Hepatic stellate cell (primary cell): ENCODE measurements at regions not wholly inside any gene's neighbourhood (a gene's known extent, or its start where the extent isn't known, plus 50 kb on each side); places are given as distances from the start of the nearest gene placed in this dataset.

Experiments used
- DNase-seq: peaks from one replicate; pipeline ENCODE4 v3.0.0; 2011; ENCODE audit warnings: low spot score

DNA sequence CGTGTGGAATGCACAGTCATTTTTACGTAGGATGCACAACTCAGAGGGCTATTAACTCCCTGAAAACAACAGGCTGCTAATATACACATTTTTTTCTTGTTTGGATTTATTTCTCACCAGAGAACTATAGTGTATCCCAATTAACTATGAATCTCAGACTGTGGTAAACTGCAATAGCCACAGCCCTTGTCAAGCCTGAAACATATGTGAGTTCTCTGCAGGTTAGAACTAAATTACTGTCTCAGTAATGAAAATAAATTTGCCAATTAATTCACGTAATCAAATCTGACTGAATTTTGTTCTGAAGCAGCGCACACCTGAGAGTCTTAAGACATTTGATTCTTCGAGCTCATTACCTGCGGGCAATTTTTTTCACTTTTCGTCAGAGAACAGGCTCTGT lies 318.6 kb downstream of the PMP22 start:
- DNase-seq: no peak

DNA sequence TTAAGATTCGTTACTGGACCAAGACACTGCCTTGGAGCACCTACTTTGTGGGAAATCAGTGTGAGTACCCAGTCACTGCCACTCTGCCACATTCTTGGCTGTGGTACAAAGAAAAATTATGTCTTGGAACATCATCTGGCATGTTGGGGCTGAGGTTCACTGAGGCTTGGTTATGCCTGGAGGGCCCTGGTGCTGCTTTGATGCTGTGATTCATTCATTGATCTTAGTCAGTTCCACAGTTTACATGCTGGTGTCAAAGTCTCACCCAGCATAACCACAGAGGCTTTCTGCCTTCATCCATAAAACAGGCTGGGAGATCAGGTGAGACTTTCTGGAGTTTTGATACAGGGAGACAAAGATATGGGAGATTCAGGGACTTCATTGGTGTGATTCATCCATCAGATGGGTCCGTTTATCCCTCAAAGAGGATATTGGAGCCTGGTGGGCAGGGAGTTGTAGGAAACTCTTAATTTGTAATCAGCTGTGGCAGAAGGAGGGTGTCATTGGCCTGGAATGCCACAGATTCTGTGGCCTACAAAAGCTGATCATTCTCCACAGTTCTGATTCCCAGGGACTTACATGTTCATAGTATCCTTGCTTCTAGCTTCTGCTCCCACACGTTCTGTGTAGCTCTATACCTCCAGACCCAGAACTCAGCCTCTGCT lies 322.5 kb downstream of the PMP22 start:
- no peak for DNase-seq

DNA sequence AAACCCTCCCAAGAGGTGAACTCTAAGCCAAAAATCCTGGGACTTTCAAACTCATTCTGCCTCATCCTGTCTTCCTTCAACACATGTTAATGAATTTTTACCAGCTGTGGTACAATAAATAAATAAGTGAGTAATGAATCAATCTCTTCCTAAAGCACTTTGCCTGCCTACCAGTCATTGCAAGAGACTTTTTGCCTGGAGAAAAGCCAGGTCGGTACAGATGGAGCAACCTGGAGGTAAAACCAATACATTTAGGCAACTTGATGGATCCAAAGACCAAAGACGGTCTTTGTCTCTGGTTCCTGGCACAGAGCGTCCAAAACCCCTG lies 324.2 kb downstream of the PMP22 start:
- no peak for DNase-seq

DNA sequence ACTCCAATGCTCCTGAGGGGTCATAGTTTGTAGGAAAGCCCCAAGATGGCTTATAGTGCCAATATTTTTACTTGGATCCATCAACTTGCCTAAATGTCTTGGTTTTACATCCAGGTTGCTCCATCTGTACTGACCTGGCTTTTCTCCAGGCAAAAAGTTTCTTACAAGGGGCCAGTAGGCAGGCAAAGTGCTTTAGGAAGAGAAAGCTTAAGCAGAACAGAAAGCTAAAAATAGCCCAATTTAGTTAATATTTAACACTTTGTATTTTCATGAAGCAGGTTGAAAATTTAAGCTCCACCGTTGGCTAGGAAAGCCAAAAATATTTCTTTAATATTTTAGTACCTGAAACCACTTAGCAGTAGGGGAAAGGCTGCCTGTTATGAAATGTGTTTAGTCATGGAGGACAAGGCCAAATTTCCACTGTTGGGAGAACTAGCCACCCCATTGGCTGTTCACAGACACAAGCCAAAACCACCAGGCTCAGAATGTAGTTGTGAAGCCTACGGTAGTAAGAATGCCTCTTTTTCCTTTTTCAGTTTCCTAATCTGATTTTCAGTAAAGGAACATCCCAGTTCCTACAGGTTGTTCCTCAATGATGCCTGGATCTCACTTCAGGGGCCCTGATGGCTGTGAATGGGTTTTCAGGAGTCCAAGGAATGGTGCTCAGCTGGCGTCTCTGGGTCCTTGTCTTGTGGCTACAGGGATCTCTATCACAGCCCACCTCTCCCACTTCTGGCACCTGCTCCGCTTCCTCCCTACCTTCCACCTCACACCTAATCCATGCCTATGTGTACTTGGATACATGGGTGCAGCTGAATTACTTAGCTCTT lies 324.8 kb downstream of the PMP22 start:
- no peak for DNase-seq

DNA sequence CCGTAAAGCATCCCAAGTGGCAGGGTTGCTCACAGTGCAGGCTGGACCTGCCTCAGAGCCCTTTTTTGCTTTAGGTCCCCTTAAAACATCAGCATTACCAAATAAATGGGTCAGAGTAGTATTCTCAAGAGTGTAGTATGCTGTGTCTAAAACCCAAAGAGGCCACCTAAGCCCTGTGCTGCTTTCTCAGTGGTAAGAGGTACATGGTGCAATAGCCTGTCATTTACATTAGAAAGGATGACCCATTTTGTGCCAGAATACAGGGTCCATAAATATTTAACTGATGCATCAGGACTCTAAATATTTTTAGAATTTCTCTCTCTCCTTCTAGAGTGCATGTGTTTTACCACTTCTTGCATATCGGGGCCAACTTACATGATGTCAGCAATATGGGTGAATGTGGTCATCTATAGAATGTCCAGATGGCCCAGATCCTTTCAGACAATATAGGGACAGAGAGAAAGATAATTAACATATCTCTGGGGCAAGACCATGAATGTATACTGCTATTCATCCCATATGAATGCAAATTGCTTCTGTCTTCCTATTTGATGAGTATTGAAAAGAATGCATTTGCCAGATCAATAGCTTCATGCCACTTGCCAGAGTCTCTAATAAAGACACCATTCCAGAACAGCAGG lies 329.2 kb downstream of the PMP22 start:
- no peak for DNase-seq

DNA sequence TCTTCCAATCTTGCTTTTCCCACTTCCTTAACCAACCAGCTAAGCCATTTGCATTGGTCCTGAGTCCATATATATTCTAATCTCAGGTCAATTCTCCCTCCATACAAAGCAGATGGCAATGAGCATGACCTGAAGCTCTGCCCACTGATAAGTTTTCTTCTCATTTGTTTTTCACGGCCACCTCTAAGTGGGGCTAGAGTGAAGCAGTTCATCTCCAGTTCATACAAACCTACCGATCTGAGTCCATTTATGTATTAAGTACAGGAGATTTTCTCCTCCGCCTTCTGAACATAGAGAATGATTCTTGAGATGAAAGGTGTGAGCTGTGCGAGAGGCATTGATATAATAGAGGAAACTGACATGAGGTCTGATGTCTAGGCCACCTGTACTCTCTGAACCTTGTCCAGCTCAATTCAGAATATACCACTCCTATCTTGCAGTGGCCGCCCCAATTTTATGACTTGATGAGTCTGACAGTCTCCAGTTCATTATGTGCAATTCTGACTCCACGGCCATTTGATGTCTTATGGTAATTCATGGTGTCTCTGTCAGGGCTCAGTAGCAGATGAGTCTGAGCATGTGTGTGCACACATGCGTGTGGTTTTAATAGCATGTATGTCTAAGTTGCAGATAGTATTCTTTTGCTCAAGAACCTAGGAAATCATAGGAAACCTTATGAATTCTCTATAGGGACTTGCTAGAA lies 329.8 kb downstream of the PMP22 start:
- DNase-seq: no peak

DNA sequence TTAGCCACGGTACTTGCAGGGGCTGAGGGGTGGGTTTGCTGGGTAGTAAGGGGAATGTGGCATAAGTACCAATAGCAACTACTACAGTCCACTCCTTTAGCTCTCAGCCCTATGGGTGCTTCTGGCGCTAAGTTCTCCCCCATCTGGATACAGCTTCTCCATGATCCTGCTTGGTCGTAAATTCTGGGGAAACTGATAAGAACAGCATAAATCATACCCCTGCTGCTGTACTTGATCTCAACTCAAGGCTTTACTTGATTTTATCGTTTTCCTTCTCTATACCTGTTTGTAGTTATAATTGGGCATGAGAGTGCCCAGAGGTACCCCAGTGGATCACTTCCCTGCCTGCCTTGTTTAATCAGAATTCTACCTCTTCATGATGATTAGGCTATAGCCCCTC lies 331.4 kb downstream of the PMP22 start:
- DNase-seq: no peak

DNA sequence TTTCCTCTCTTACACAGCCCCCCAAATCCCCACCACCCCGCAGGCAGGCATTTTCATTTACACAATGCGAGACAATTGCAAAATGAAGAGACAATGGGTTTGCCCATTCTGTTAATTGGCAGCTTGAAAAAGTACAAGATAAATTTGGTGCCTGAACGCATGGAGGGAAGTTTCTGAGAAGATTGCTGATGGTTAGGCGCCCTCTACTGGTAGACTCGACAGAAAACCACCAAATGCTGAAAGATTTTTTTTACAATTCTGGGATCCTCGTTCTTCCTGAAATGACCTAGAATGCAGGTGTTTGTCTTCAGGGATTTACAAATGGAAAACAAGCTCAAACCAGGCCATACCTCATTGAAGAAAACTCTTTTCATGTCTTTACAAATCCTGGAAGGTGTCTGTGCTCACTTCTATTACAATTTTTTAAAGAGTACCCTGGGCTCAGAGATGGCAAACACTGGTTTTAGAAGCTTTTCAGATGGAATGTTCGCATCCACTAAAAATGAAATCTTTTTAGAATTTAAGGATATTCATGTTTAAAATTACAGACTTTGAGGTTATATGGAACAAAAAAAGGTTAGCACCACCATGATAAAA lies 338.5 kb downstream of the PMP22 start:
- peak; percentile 13 for DNase-seq

DNA sequence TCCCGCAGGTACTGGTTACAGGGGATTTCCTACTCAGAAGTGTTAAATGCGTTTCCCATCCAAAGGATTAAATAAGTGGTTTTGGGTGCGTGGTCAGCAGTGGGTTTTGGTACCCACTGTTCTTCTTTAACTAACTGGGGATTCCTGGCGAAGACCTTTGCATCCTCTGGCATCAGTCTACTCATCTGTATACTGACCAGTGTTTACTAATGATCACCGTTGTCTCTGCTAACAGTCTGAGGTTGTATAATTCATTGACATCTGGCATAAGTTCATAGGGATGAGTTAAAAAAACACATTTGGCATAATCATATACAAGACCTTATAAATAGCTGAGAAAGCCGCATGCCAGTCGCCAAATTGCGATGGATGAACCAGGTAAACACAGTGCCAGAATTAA lies 339.1 kb downstream of the PMP22 start:
- no peak for DNase-seq

DNA sequence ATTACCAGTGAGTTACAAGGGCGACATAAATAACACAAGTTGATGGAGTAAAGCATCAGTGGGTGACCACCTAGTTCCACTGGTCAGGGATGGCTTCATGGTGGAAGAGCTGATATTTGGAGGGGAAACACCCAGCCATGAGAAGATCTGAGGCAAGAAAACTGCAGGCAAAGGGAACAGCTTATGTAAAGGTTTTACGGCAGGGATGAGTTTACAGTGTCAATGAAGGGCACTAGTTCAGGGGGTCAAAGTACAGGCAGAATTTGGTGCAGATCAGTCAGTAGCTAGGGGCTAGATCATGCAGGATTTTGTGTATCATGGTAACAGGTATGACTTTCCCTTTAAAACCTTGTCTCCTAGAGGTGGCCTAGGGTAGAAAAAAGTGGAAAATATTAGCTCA lies 339.6 kb downstream of the PMP22 start:
- no peak for DNase-seq

DNA sequence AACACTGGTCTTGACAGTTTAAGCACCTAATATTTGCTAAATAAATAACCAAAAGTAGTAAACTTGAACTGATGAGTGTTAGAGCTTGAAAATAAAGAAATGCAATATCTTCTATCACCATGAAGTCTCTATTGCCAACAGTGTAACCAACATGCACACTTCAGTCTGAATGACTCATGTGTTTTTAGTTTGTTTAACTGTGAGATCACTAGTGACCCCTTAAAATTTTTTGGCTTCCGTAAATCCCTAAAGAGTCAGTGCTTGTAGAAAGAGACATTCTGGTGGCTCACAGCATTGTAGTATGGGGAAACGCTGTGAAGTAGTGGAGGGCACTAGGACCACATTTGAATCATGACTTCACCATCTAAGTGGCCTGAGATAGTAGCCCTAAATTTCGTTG lies 341.1 kb downstream of the PMP22 start:
- peak; percentile 9 for DNase-seq

DNA sequence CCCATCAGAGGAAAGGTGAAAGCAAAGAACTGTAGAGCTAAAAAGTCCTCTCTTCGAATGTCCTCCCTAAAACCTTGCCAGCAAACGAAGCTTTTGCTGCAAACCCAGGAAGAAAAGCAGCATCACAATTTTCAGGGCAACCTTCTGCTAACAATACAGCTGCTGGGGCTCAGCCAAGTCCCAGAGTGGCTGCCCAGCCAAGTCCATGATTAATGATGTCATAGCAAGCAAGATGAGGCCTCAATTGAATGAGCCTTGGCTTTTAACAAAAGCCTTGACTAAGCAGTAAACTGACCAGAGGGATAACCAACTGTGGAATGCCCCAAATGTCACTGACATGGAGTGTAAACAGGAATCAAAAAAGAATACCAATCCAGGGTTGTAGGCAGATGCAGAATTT lies 342.7 kb downstream of the PMP22 start:
- DNase-seq: no peak

DNA sequence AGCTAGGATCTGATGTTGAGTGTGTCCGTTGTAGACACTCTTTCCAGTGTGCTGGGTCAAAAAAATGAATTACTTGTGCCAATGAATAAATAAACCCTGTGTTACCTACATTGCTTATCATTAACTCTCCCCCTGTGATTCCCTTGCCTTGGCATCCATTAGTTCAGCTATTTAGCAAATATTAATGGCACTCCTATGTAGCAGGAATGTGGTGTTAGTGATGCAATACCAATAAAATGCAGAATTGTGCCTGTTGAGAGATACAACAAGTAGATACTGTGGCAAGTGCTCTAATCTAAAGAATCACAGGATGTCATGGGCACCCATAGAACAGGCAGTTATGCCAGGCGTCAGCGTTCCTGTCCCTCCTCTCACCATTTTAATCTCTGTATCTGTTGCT lies 343.2 kb downstream of the PMP22 start:
- DNase-seq: no peak

DNA sequence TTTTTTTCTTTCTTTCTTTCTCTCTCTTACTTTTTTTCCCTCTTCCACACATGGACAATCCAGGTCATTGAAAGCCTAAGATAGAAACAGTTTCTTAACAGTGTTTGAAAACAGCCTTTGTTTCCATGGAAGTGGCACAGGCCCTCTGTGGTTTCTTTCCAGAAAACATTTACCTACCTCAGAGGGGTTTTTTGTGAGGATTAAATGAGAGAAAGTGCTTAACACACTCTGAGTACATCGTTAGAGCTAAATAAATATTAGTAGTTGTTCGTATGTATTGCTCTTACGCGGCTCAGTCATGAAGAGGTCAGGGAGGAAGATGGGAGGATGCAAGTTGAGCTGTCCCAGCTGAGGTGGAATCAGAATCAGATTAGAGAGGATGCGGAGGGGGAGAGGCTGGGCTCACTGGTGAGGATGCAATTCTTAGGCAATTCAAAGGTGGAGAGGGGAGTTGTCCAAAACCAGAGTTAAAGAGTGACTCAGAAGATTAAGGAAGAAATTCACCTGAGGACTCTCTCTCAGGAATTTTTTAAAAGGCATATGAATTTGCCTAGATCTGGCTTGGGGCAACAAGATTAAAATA lies 345.4 kb downstream of the PMP22 start:
- DNase-seq: no peak

DNA sequence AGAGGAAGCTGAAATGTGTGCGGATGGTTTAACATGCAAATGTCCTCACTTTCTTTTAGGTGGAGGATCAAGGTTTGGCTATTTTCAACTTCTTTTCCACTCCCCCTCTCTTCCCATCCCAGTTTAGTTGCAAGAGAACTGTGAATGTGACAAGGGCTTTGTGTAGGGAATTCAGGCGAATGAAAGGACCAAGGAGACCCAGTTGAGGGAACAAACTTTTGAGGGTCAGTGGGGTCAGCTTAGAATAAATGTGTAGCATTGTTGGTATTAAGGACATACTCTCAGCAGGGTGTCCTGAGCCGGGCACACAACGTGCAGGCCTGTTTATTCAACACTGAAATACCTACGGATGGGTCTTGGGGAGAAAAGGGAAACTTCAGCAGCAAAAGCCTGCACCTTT lies 346.0 kb downstream of the PMP22 start:
- DNase-seq: no peak

DNA sequence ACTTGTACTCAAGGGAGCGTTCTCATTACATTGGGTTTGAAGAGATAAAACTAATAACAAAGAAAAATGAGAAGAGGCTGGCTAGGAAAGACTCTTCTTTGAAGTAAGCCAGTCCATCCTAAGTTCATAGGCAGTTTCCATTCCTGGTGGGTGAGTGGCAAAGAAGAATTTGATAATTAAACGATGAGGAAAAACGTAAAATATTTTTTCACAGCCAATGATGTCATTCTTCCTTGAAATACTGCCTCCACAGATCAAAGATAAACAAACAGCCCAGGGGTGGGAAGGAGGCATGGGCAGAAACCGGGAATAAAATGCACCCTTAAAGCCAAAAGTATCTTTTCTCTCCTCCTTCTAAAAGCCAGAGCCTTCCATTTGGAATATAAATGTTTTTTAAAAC lies 346.6 kb downstream of the PMP22 start:
- DNase-seq: peak; percentile 17

DNA sequence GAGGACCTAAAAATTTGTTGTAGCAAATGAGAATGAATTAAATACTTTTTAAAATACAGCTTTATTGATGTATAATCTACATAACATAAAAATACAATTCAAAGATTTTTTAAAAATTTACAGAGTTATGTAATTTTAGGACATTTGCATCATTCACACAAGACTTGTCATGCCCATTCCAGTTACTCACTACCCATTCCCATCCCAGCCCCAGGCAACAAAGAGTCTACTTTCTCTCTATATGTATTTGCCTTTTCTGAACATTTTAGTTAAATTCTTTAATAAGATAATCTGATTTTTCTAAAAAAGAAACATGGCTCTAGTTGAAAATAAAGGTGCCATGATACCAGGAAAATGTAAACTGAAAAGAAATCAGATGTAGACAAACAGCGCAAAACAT lies 354.2 kb downstream of the PMP22 start:
- DNase-seq: no peak

DNA sequence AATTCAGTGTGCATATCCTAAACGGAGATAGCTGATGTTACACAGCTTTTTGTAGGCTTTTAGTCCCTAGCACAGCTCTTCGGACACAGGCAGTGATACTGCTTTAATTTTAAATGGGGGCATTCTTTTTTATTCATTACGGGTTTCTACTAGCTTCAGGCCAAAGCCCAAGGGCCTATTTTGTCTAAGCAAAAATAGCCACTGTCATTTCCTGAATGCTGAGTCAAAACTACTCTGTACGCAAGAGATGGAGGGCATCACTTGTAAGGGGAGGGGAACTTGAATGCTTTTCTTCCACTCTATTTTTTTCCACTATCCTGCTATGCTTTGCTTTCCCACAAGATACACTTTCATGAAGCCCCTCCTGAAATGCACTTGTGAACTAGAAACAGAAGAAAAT lies 360.7 kb downstream of the PMP22 start:
- no peak for DNase-seq

DNA sequence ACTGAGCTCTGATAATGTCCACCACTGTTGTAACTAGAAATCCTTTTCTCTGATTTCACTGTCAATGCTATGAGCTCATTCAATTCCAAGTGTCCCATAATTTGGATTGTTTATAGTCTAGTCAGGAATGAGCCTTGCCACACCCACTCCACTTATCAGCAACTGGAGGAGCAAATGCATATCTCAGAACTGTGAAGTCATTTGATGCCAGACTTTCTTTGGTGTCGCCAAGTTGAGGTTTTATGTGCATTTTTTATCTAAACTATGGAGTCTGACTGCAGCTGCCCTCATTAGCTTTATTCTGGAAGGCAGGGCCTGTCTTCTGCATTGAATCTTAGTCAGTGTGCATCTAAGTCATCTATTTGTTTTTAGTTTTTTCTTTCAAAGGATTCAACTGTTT lies 361.3 kb downstream of the PMP22 start:
- DNase-seq: peak; percentile 11

DNA sequence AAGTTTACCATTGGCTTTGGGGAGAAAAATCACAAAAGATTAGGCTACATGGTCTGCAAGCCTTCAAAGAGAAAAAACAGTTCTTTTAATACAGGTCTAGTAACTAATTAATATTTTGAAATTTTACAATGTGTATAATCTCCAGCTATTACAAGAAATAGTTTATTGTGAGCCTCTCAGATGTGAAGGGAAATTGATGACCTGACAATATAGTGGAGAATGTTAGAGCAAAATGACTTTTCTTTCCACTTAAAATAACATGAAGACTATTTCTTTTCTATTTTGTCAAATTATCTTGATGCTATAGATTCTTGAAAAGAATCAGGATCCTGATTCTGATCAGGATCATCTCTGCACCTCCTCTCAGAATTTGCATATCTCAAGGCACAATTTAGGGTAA lies 362.3 kb downstream of the PMP22 start:
- no peak for DNase-seq

DNA sequence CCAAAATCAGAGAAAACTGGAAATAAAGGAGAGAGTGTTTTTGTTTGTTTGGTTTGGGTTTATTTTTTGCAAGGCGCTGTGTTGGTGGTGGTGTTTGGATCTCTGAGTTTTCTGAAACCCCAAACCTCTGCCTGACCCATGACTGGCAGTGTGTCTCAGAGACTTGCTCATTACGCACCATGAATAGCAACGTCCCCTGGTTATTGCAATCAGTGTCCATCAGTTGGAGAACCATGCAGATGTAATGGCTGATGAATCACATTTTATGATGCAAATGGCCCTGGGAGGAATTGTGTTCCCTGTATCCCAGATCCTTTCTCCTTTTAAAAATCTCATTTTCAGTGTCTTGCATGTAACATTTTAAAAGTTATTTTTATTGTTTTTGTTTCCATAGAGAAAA lies 362.8 kb downstream of the PMP22 start:
- no peak for DNase-seq

DNA sequence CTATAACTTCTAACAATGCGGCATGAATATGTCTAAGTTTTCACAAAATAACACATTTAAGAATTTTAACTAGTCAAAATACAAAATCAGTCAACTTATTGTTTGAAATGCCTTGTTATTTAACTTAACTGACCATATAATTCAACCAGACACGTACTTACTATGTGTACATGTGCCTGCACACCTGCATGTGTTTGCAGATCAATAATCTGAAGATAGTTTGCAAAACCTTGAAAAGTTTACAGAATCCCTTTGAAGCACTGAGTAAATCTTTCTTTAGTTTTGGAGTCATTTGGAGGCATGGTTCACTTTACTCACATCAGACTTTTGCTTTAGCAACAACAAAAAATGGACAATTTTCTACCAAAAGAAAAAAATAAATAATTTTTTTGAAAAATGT lies 363.8 kb downstream of the PMP22 start:
- no peak for DNase-seq
